H1 (cell line): ENCODE measurements at regions not wholly inside any gene's neighbourhood (a gene's known extent, or its start where the extent isn't known, plus 50 kb on each side); places are given as distances from the start of the nearest gene placed in this dataset.

Experiments used
- CTCF ChIP-seq, 3 experiments: IDR thresholded peaks; 1 replicate in 2 of 3; 2 replicates in 1 of 3; pipeline versions ENCODE4 v1.5.1 to v1.6.1; 2011; ENCODE audit warnings: low read length in 3 of 3, mild to moderate bottlenecking in 3 of 3, inconsistent platforms in 2 of 3, low read depth in 1 of 3, moderate library complexity in 1 of 3; ENCODE audit not compliant: insufficient read depth in 1 of 3; ENCODE audit errors: control extremely low read depth in 1 of 3
- TBP ChIP-seq: IDR thresholded peaks from 2 replicates; pipeline ENCODE4 v1.6.1; 2011; ENCODE audit warnings: low read depth, low read length, improper control_type of control experiment

- TF ChIP-seq CTCF (IDR thresholded peaks at IDR 0.05; ENCODE audit: control extremely low read depth in 1 of 3, insufficient read depth in 1 of 3, low read depth in 1 of 3, low read length in 3 of 3) (no peak), TBP (no peak)
Measured at GRCh38 chr6:21536280-21536766, 57.2 kb upstream of the SOX4 start.
